ENCODE measurements at regions not wholly inside any gene's neighbourhood (a gene's known extent, or its start where the extent isn't known, plus 50 kb on each side); places are given as distances from the start of the nearest gene placed in this dataset.
"Not testable (repeated sequence)": the region's sequence is repeated elsewhere in the genome, so short reads cannot be mapped to it uniquely, and the experiment has no call there.

- Histone ChIP-seq H3K27ac (ENCODE audit: low read length) (no peak overlapping the region), H3K4me2 (ENCODE audit: insufficient read depth, low read length) (no peak overlapping the region), H3K4me1 (ENCODE audit: insufficient read depth, low read length) (no peaks in the 10 kb centered on the region), H4K20me1 (ENCODE audit: insufficient read depth, low read length) (no peaks in the 10 kb centered on the region), H3K9me3 (ENCODE audit: insufficient read depth, low read length, severe bottlenecking) (no peaks in the 10 kb centered on the region), H3K4me3 (ENCODE audit: low read depth in 1 of 2, low read length in 2 of 2) (no peak overlapping the region), H3K79me2 (ENCODE audit: insufficient read depth, low read length) (no peaks in the 10 kb centered on the region), H3K36me3 (ENCODE audit: insufficient read depth, low read length) (no peaks in the 10 kb centered on the region), H3K27me3 (ENCODE audit: insufficient read depth, low read length, poor library complexity) (no peaks in the 10 kb centered on the region), H2AFZ (ENCODE audit: low read depth, low read length) (no peak overlapping the region), H3K9ac (ENCODE audit: low read depth, low read length) (no peak overlapping the region)
- no peak for TF ChIP-seq EZH2 (IDR thresholded peaks at IDR 0.05; ENCODE audit: borderline replicate concordance, low read depth, low read length, severe bottlenecking)
- TF ChIP-seq, protein P1, sequence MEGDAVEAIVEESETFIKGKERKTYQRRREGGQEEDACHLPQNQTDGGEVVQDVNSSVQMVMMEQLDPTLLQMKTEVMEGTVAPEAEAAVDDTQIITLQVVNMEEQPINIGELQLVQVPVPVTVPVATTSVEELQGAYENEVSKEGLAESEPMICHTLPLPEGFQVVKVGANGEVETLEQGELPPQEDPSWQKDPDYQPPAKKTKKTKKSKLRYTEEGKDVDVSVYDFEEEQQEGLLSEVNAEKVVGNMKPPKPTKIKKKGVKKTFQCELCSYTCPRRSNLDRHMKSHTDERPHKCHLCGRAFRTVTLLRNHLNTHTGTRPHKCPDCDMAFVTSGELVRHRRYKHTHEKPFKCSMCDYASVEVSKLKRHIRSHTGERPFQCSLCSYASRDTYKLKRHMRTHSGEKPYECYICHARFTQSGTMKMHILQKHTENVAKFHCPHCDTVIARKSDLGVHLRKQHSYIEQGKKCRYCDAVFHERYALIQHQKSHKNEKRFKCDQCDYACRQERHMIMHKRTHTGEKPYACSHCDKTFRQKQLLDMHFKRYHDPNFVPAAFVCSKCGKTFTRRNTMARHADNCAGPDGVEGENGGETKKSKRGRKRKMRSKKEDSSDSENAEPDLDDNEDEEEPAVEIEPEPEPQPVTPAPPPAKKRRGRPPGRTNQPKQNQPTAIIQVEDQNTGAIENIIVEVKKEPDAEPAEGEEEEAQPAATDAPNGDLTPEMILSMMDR (IDR thresholded peaks at IDR 0.05; ENCODE audit: borderline replicate concordance, extremely low read depth, low read length, poor library complexity, severe bottlenecking), result no peak
- ATAC-seq (ENCODE audit: insufficient read depth, low read depth) (no peak), DNase-seq (no peak)
Observed at GRCh38 chr19:20472854-20473253, 92.7 kb downstream of the ZNF737 start.

DNA sequence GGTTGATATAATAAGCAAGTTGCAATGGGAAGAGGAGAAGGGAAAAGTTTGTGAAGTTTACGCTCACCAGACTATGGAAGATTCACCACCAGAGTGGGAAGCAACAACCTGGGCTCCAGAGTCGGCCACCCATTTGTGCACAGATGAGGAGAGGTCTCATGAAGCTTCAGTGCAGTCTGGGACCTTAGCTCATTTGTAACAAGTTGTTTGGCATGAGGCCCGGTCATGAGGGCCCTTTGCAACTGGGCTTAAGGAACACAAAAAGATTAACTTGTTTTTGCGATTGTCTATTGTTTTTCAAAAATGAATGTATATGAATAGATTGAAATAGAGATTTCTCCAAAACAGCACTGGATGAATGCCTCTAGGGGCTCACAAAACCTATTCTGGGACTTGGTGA lies 94.2 kb downstream of the ZNF737 start:
- DNase-seq, result no peak
- Histone ChIP-seq H3K27me3 (ENCODE audit: insufficient read depth, low read length, poor library complexity) (no peaks in the 10 kb centered on the region), H3K4me1 (ENCODE audit: insufficient read depth, low read length) (no peaks in the 10 kb centered on the region), H4K20me1 (ENCODE audit: insufficient read depth, low read length) (no peaks in the 10 kb centered on the region), H3K4me3 (ENCODE audit: low read depth in 1 of 2, low read length in 2 of 2) (no peak overlapping the region), H3K9me3 (ENCODE audit: insufficient read depth, low read length, severe bottlenecking) (no peaks in the 10 kb centered on the region), H3K4me2 (ENCODE audit: insufficient read depth, low read length) (no peak overlapping the region), H3K27ac (ENCODE audit: low read length) (no peak overlapping the region), H3K79me2 (ENCODE audit: insufficient read depth, low read length) (no peaks in the 10 kb centered on the region), H3K36me3 (ENCODE audit: insufficient read depth, low read length) (no peaks in the 10 kb centered on the region), H3K9ac (ENCODE audit: low read depth, low read length) (no peak overlapping the region), H2AFZ (ENCODE audit: low read depth, low read length) (no peak overlapping the region)
- no peak for TF ChIP-seq EZH2 (IDR thresholded peaks at IDR 0.05; ENCODE audit: borderline replicate concordance, low read depth, low read length, severe bottlenecking)
- TF ChIP-seq, protein P1 (IDR thresholded peaks at IDR 0.05; ENCODE audit: borderline replicate concordance, extremely low read depth, low read length, poor library complexity, severe bottlenecking), result no peak
- ATAC-seq (ENCODE audit: insufficient read depth, low read depth), result no peak

- H3K9ac ChIP-seq (ENCODE audit: low read depth, low read length), result no peak overlapping the region
- ATAC-seq (ENCODE audit: insufficient read depth, low read depth) (no peak), DNase-seq (no peak)
- H3K27ac ChIP-seq (ENCODE audit: low read length), result no peak overlapping the region
- H2AFZ ChIP-seq (ENCODE audit: low read depth, low read length), result no peak overlapping the region
- no peaks in the 10 kb centered on the region for H4K20me1 ChIP-seq (ENCODE audit: insufficient read depth, low read length)
- H3K4me2 ChIP-seq (ENCODE audit: insufficient read depth, low read length), result no peak overlapping the region
- H3K27me3 ChIP-seq (ENCODE audit: insufficient read depth, low read length, poor library complexity), result no peaks in the 10 kb centered on the region
- H3K4me3 ChIP-seq (ENCODE audit: low read depth in 1 of 2, low read length in 2 of 2), result no peak overlapping the region
- H3K9me3 ChIP-seq (ENCODE audit: insufficient read depth, low read length, severe bottlenecking), result no peaks in the 10 kb centered on the region
- no peaks in the 10 kb centered on the region for H3K79me2 ChIP-seq (ENCODE audit: insufficient read depth, low read length)
- TF ChIP-seq, protein P1 (IDR thresholded peaks at IDR 0.05; ENCODE audit: borderline replicate concordance, extremely low read depth, low read length, poor library complexity, severe bottlenecking), result no peak
- no peak for TF ChIP-seq EZH2 (IDR thresholded peaks at IDR 0.05; ENCODE audit: borderline replicate concordance, low read depth, low read length, severe bottlenecking)
- H3K36me3 ChIP-seq (ENCODE audit: insufficient read depth, low read length), result no peaks in the 10 kb centered on the region
- H3K4me1 ChIP-seq (ENCODE audit: insufficient read depth, low read length), result no peaks in the 10 kb centered on the region
Observed at GRCh38 chr19:20470345-20471135, 95.0 kb downstream of the ZNF737 start.

DNA sequence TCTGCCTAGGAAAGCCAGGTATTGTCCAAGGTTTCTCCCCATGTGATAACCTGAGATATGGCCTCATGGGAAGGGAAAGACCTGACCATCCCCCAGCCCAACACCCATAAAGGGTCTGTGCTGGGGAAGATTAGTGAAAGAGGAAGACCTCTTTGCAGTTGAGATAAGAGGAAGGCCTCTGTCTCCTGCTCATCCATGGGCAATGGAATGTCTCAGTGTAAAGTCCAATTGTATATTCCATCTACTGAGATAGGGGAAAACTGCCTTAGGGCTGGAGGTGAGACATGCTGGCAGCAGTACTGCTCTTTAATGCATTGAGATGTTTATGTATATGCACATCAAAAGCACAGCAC lies 99.0 kb downstream of the ZNF737 start:
- H2AFZ ChIP-seq (ENCODE audit: low read depth, low read length); H3K36me3 ChIP-seq (ENCODE audit: insufficient read depth, low read length); H3K9ac ChIP-seq (ENCODE audit: low read depth, low read length); H3K4me3 ChIP-seq (ENCODE audit: low read depth in 1 of 2, low read length in 2 of 2); H3K27ac ChIP-seq (ENCODE audit: low read length); DNase-seq; H4K20me1 ChIP-seq (ENCODE audit: insufficient read depth, low read length); H3K79me2 ChIP-seq (ENCODE audit: insufficient read depth, low read length); ATAC-seq (ENCODE audit: insufficient read depth, low read depth); H3K27me3 ChIP-seq (ENCODE audit: insufficient read depth, low read length, poor library complexity); H3K9me3 ChIP-seq (ENCODE audit: insufficient read depth, low read length, severe bottlenecking); H3K4me1 ChIP-seq (ENCODE audit: insufficient read depth, low read length); H3K4me2 ChIP-seq (ENCODE audit: insufficient read depth, low read length): not testable (repeated sequence)

DNA sequence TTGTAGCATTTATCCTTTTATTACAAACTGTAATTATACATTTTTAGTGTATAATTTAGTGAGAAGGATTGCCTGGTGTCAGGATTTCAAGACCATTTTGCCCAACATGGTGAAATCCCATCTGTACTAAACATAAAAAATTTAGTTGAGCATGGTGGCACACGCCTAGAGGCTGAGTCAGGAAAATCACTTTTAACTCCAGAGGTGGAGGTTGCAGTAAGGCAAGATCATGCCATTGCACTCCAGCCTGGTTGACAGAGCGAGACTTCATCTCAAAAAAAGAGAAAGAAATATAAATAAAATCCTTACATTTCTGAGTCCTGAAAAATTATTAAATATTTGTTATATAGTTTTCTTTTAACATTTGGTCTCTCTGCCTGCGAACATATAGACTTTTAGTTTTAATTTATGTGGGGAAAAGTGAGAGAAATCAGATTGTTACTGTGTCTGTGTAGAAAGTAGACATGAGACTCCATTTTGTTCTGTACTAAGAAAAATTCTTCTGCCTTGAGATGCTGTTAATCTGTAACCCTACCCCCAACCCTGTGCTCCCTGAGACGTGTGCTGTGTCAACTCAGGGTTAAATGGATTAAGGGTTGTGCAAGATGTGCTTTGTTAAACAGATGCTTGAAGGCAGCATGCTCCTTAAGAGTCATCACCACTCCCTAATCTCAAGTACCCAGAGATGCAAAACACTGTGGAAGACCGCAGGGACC lies 99.5 kb downstream of the ZNF737 start:
- H3K9ac ChIP-seq (ENCODE audit: low read depth, low read length); H3K36me3 ChIP-seq (ENCODE audit: insufficient read depth, low read length); H4K20me1 ChIP-seq (ENCODE audit: insufficient read depth, low read length); H3K9me3 ChIP-seq (ENCODE audit: insufficient read depth, low read length, severe bottlenecking); H2AFZ ChIP-seq (ENCODE audit: low read depth, low read length); H3K27me3 ChIP-seq (ENCODE audit: insufficient read depth, low read length, poor library complexity); DNase-seq; H3K4me2 ChIP-seq (ENCODE audit: insufficient read depth, low read length); H3K4me1 ChIP-seq (ENCODE audit: insufficient read depth, low read length); H3K27ac ChIP-seq (ENCODE audit: low read length); ATAC-seq (ENCODE audit: insufficient read depth, low read depth); H3K4me3 ChIP-seq (ENCODE audit: low read depth in 1 of 2, low read length in 2 of 2); H3K79me2 ChIP-seq (ENCODE audit: insufficient read depth, low read length): not testable (repeated sequence)

Data from DND-41 (cell line).